ENCODE measurements at regions not wholly inside any gene's neighbourhood (a gene's known extent, or its start where the extent isn't known, plus 50 kb on each side); places are given as distances from the start of the nearest gene placed in this dataset.

GRCh38 chr1:234550341-234551031, 59.5 kb downstream of the IRF2BP2 start:
- Histone ChIP-seq H3K4me1 (ENCODE audit: control insufficient read depth, extremely low read depth, insufficient read depth, low read length) (no peaks in the 10 kb centered on the region), H3K36me3 (ENCODE audit: control insufficient read depth, insufficient read depth, low read length) (no peaks in the 10 kb centered on the region), H3K9ac (ENCODE audit: insufficient read depth, low read length) (no peak overlapping the region), H3K79me2 (ENCODE audit: control insufficient read depth, insufficient read depth, low read length) (no peaks in the 10 kb centered on the region), H4K20me1 (ENCODE audit: control insufficient read depth, extremely low read depth, insufficient read depth, low read length) (no peaks in the 10 kb centered on the region), H3K4me2 (ENCODE audit: extremely low read depth, insufficient read depth, low read length) (no peak overlapping the region), H3K27ac (ENCODE audit: insufficient read depth, low read length) (no peak overlapping the region), H3K4me3 (replicated peaks in 1 of 4; ENCODE audit: control extremely low read depth in 1 of 4, insufficient read depth in 1 of 4, low read depth in 3 of 4, low read length in 4 of 4) (no peak overlapping the region), H3K27me3 (ENCODE audit: control insufficient read depth, insufficient read depth, low read length) (no peaks in the 10 kb centered on the region), H3K9me3 (ENCODE audit: control insufficient read depth, insufficient read depth, low read depth, low read length) (no peaks in the 10 kb centered on the region), H2AFZ (ENCODE audit: low read length) (no peak overlapping the region)
- DNase-seq (ENCODE audit: low read depth in 2 of 2), result no peak
- TF ChIP-seq CTCF (conservative IDR thresholded peaks at IDR 0.05 in 1 of 2, IDR thresholded peaks at IDR 0.05 in 1 of 2; ENCODE audit: low read depth in 1 of 2, low read length in 2 of 2), result no peak
- TF ChIP-seq EZH2 (IDR thresholded peaks at IDR 0.05; ENCODE audit: low read length, missing control alignments), result no peak

GRCh38 chr1:234549447-234550021, 60.4 kb downstream of the IRF2BP2 start:
- Histone ChIP-seq H3K36me3 (ENCODE audit: control insufficient read depth, insufficient read depth, low read length) (no peaks in the 10 kb centered on the region), H3K4me3 (replicated peaks in 1 of 4; ENCODE audit: control extremely low read depth in 1 of 4, insufficient read depth in 1 of 4, low read depth in 3 of 4, low read length in 4 of 4) (no peak overlapping the region), H3K9me3 (ENCODE audit: control insufficient read depth, insufficient read depth, low read depth, low read length) (no peaks in the 10 kb centered on the region), H3K27ac (ENCODE audit: insufficient read depth, low read length) (no peak overlapping the region), H3K4me1 (ENCODE audit: control insufficient read depth, extremely low read depth, insufficient read depth, low read length) (peaks cover 6% of the 10 kb centered on the region), H3K9ac (ENCODE audit: insufficient read depth, low read length) (no peak overlapping the region), H3K27me3 (ENCODE audit: control insufficient read depth, insufficient read depth, low read length) (no peaks in the 10 kb centered on the region), H3K4me2 (ENCODE audit: extremely low read depth, insufficient read depth, low read length) (no peak overlapping the region), H4K20me1 (ENCODE audit: control insufficient read depth, extremely low read depth, insufficient read depth, low read length) (no peaks in the 10 kb centered on the region), H3K79me2 (ENCODE audit: control insufficient read depth, insufficient read depth, low read length) (no peaks in the 10 kb centered on the region), H2AFZ (ENCODE audit: low read length) (no peak overlapping the region)
- TF ChIP-seq CTCF (conservative IDR thresholded peaks at IDR 0.05 in 1 of 2, IDR thresholded peaks at IDR 0.05 in 1 of 2; ENCODE audit: low read depth in 1 of 2, low read length in 2 of 2), result no peak
- no peak for TF ChIP-seq EZH2 (IDR thresholded peaks at IDR 0.05; ENCODE audit: low read length, missing control alignments)
- no peak for DNase-seq (ENCODE audit: low read depth in 2 of 2)

- Histone ChIP-seq H3K4me3 (replicated peaks in 1 of 4; ENCODE audit: control extremely low read depth in 1 of 4, insufficient read depth in 1 of 4, low read depth in 3 of 4, low read length in 4 of 4) (no peak overlapping the region), H2AFZ (ENCODE audit: low read length) (peak overlapping the region; percentile 32), H3K36me3 (ENCODE audit: control insufficient read depth, insufficient read depth, low read length) (no peaks in the 10 kb centered on the region), H4K20me1 (ENCODE audit: control insufficient read depth, extremely low read depth, insufficient read depth, low read length) (no peaks in the 10 kb centered on the region), H3K79me2 (ENCODE audit: control insufficient read depth, insufficient read depth, low read length) (no peaks in the 10 kb centered on the region), H3K4me2 (ENCODE audit: extremely low read depth, insufficient read depth, low read length) (no peak overlapping the region), H3K27me3 (ENCODE audit: control insufficient read depth, insufficient read depth, low read length) (no peaks in the 10 kb centered on the region), H3K9ac (ENCODE audit: insufficient read depth, low read length) (no peak overlapping the region), H3K27ac (ENCODE audit: insufficient read depth, low read length) (no peak overlapping the region), H3K9me3 (ENCODE audit: control insufficient read depth, insufficient read depth, low read depth, low read length) (no peaks in the 10 kb centered on the region), H3K4me1 (ENCODE audit: control insufficient read depth, extremely low read depth, insufficient read depth, low read length) (peaks cover 14% of the 10 kb centered on the region)
- peak; percentile 58 to 85 for DNase-seq (ENCODE audit: low read depth in 2 of 2)
- no peak for TF ChIP-seq CTCF (conservative IDR thresholded peaks at IDR 0.05 in 1 of 2, IDR thresholded peaks at IDR 0.05 in 1 of 2; ENCODE audit: low read depth in 1 of 2, low read length in 2 of 2)
- TF ChIP-seq EZH2 (IDR thresholded peaks at IDR 0.05; ENCODE audit: low read length, missing control alignments), result no peak
Observed at GRCh38 chr1:234546890-234547788, 62.8 kb downstream of the IRF2BP2 start.

Measured in fibroblast of lung (primary cell).